Thoracic aorta (tissue), 2 donors: ENCODE measurements at regions not wholly inside any gene's neighbourhood (a gene's known extent, or its start where the extent isn't known, plus 50 kb on each side); places are given as distances from the start of the nearest gene placed in this dataset.

Source experiments
- ATAC-seq: fragments of 150-250 bp; one replicate; pipeline ENCODE4 v1.8.0; 2017; ENCODE audit warnings: low read depth; ENCODE audit not compliant: insufficient number of reproducible peaks, low FRiP score
- DNase-seq: peaks from one replicate; pipeline ENCODE4 v3.0.0-alpha.2; 2020; ENCODE audit warnings: low spot score
- H3K27ac ChIP-seq, 2 donors: fragments of 200-600 bp; sonication (generic); 1 replicate in 1 of 2; 2 replicates in 1 of 2; pipeline ENCODE4 v1.5.1; 2016; ENCODE audit warnings: mild to moderate bottlenecking in 2 of 2, moderate library complexity in 2 of 2
- H3K27me3 ChIP-seq: fragments of 200-600 bp; sonication (generic); replicated peaks from 2 replicates; pipeline ENCODE4 v1.6.0; 2016; ENCODE audit warnings: mild to moderate bottlenecking; ENCODE audit not compliant: insufficient read depth
- H3K36me3 ChIP-seq: fragments of 200-600 bp; sonication (generic); one replicate; pipeline ENCODE4 v1.5.1; 2016
- H3K4me1 ChIP-seq, 2 donors: fragments of 200-600 bp; sonication (generic); 1 replicate in 1 of 2; 2 replicates in 1 of 2; pipeline versions ENCODE4 v1.5.1 to v1.6.0; 2016; ENCODE audit warnings: low read depth in 2 of 2, mild to moderate bottlenecking in 1 of 2; ENCODE audit not compliant: control insufficient read depth in 1 of 2
- H3K4me3 ChIP-seq: fragments of 200-600 bp; sonication (generic); 2 replicates; pipeline ENCODE4 v1.5.1; 2016; ENCODE audit warnings: mild to moderate bottlenecking
- H3K9me3 ChIP-seq: fragments of 200-600 bp; sonication (generic); 2 replicates; pipeline ENCODE4 v1.5.1; 2016
- TF ChIP-seq, protein P1 (sequence below): fragments of 200-600 bp; sonication (generic); IDR thresholded peaks from one replicate; pipeline ENCODE4 v1.5.1; 2019; ENCODE audit warnings: antibody characterized with exemption

DNA sequence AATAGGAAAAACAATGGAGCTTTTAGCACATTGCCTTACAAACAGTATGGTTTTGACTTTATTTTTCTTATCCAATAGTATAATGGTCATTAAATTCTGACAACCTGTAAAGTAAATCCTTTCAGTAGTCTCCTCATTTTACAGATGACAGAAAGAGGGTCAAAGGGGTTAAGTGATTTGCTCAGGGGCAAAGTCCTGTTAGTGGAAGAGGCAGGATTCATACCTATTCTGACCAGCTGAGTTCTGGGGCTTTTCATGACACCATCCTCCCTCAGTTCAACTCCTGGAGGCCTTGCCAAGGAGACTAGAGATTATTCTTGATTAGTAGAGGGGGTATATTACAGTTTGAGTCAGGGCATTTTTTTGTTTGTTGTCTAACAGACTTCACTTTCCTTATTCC, 278.7 kb upstream of the DUSP10 start:
- Histone ChIP-seq H3K9me3 (no peaks in the 10 kb centered on the region), H3K27ac (no peak overlapping the region), H3K4me1 (no peaks in the 10 kb centered on the region), H3K4me3 (no peak overlapping the region), H3K36me3 (no peaks in the 10 kb centered on the region), H3K27me3 (no peaks in the 10 kb centered on the region)
- TF ChIP-seq, protein P1, sequence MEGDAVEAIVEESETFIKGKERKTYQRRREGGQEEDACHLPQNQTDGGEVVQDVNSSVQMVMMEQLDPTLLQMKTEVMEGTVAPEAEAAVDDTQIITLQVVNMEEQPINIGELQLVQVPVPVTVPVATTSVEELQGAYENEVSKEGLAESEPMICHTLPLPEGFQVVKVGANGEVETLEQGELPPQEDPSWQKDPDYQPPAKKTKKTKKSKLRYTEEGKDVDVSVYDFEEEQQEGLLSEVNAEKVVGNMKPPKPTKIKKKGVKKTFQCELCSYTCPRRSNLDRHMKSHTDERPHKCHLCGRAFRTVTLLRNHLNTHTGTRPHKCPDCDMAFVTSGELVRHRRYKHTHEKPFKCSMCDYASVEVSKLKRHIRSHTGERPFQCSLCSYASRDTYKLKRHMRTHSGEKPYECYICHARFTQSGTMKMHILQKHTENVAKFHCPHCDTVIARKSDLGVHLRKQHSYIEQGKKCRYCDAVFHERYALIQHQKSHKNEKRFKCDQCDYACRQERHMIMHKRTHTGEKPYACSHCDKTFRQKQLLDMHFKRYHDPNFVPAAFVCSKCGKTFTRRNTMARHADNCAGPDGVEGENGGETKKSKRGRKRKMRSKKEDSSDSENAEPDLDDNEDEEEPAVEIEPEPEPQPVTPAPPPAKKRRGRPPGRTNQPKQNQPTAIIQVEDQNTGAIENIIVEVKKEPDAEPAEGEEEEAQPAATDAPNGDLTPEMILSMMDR = no peak
- ATAC-seq (no peak), DNase-seq (no peak)

DNA sequence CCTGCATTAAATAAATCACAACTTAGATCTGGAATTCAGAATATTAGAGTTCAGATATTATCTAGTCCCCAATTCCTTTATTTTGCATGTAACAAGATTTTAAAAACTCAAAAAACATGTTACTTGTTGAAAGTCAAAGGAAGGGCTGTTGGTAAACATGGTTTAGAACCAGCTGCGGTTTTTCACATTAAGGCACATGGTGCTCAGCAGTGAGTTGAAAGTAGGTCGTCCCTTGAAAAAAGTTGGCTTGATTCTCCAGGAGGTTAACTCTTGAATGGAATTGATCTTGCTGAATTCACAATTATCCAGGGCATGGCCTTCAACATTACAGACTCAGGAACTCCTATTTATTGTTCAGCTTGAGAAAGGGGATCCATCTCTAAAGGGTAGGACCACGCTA, 277.1 kb upstream of the DUSP10 start:
- Histone ChIP-seq H3K36me3 (no peaks in the 10 kb centered on the region), H3K27me3 (no peaks in the 10 kb centered on the region), H3K9me3 (no peaks in the 10 kb centered on the region), H3K27ac (no peak overlapping the region), H3K4me3 (no peak overlapping the region), H3K4me1 (no peaks in the 10 kb centered on the region)
- no peak for DNase-seq
- TF ChIP-seq, protein P1 = no peak
- ATAC-seq = no peak

DNA sequence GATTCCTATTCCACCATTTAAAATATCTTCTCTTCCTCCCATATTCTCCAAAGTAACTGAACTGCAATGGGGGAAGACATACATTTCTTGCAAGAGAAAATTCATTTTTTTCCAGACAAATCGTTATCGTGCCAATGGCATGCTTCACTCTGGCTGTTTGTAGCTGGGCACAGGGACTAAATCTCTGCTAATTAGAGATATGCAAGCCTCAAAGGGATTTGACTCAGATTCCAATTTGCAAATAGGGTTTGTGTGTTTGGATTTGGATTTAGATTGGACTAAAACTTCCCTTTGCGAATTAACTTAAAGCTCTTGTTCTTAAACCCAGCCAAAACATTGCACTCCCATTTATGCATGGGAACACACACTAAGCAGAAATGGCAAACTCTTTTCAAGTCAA, 276.2 kb upstream of the DUSP10 start:
- DNase-seq (no peak), ATAC-seq (no peak)
- TF ChIP-seq, protein P1 = no peak

DNA sequence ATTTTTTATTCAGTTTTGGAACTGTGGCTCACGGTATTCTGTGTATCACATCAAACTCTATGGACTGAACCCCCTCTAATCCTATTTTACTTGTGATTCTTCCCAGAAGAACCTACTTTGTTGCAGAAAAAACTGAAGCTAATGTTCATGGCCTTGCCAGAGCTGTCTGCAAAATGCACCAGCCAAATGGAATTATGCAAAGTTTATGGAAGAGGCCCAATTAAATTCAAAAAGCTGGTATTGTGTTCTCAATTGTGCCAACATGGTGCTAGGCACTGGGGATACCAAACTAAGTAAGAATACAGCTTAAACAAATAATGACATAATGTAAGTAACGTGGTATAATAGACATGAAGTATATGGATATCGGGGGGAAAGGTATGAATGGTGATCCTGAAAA, 273.8 kb upstream of the DUSP10 start:
- TF ChIP-seq, protein P1 = no peak
- H3K27me3 ChIP-seq = no peaks in the 10 kb centered on the region
- no peak overlapping the region for H3K4me3 ChIP-seq
- no peaks in the 10 kb centered on the region for H3K4me1 ChIP-seq
- no peaks in the 10 kb centered on the region for H3K36me3 ChIP-seq
- DNase-seq = no peak
- no peak overlapping the region for H3K27ac ChIP-seq
- ATAC-seq = no peak
- no peaks in the 10 kb centered on the region for H3K9me3 ChIP-seq

More for the DNA sequence above, 276.2 kb upstream of the DUSP10 start:
- H3K9me3 ChIP-seq = no peaks in the 10 kb centered on the region
- H3K4me1 ChIP-seq = no peaks in the 10 kb centered on the region
- no peaks in the 10 kb centered on the region for H3K36me3 ChIP-seq
- H3K4me3 ChIP-seq = no peak overlapping the region
- no peak overlapping the region for H3K27ac ChIP-seq
- H3K27me3 ChIP-seq = no peaks in the 10 kb centered on the region

DNA sequence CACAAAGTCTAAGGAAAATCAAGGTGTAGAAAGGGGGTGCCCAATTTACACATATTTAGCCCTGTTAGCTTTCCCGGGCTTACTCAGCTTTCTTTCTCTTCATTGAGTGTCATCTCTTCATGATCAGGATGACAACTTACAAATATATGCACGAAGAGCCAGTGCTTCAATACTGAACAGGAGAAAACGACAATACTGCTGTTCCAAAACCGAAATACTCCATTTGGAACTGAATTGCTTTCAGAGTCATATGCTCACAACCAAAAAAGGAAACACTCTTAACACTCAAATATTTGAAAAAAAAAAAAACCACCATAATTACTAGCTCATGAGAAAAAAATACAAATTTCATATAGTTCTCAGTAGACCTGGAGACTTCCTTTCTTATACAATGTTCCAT, 272.1 kb upstream of the DUSP10 start:
- ATAC-seq (no peak), DNase-seq (no peak)
- H3K9me3 ChIP-seq = no peaks in the 10 kb centered on the region
- no peak overlapping the region for H3K27ac ChIP-seq
- H3K4me1 ChIP-seq = no peaks in the 10 kb centered on the region
- TF ChIP-seq, protein P1 = no peak
- H3K36me3 ChIP-seq = no peaks in the 10 kb centered on the region
- H3K4me3 ChIP-seq = no peak overlapping the region
- no peaks in the 10 kb centered on the region for H3K27me3 ChIP-seq
